SK-N-MC (cell line): ENCODE measurements at regions not wholly inside any gene's neighbourhood (a gene's known extent, or its start where the extent isn't known, plus 50 kb on each side); places are given as distances from the start of the nearest gene placed in this dataset.

Experiments used
- EZH2 ChIP-seq: fragments of 200-600 bp; sonication (generic); IDR thresholded peaks from one replicate; pipeline ENCODE4 v1.6.1; 2017; ENCODE audit warnings: antibody characterized with exemption
- POLR2AphosphoS5 ChIP-seq: IDR thresholded peaks from 2 replicates; pipeline ENCODE4 v1.6.1; 2012; ENCODE audit warnings: mild to moderate bottlenecking, low read depth, low read length, borderline replicate concordance

GRCh38 chr6:101203664-101204063 is 189.8 kb upstream of the GRIK2 start:
- TF ChIP-seq POLR2AphosphoS5 (no peak), EZH2 (no peak)
